DND-41 (cell line): ENCODE measurements at regions not wholly inside any gene's neighbourhood (a gene's known extent, or its start where the extent isn't known, plus 50 kb on each side); places are given as distances from the start of the nearest gene placed in this dataset.

Source experiments
- ATAC-seq: fragments of 200-7000 bp; cut with Tn5 transposase; 3 replicates; pipeline ENCODE4 v1.9.1; 2021; ENCODE audit warnings: low read depth; ENCODE audit not compliant: insufficient read depth
- DNase-seq: peaks from one replicate; pipeline ENCODE4 v3.0.0-alpha.2; 2020
- H2AFZ ChIP-seq: 2 replicates; pipeline ENCODE4 v1.6.0; 2012; ENCODE audit warnings: low read depth, low read length
- H3K27ac ChIP-seq: 2 replicates; pipeline ENCODE4 v1.5.1; 2012; ENCODE audit warnings: low read length, inconsistent platforms
- H3K27me3 ChIP-seq: fragments of 200-600 bp; sonication (generic); 2 replicates; pipeline ENCODE4 v1.6.0; 2012; ENCODE audit warnings: low read length, mild to moderate bottlenecking, inconsistent platforms; ENCODE audit not compliant: insufficient read depth, poor library complexity
- H3K36me3 ChIP-seq: 2 replicates; pipeline ENCODE4 v1.5.1; 2012; ENCODE audit warnings: low read length, inconsistent platforms; ENCODE audit not compliant: insufficient read depth
- H3K4me1 ChIP-seq: 2 replicates; pipeline ENCODE4 v1.5.1; 2012; ENCODE audit warnings: mild to moderate bottlenecking, low read length; ENCODE audit not compliant: insufficient read depth
- H3K4me2 ChIP-seq: 2 replicates; pipeline ENCODE4 v1.6.0; 2012; ENCODE audit warnings: mild to moderate bottlenecking, moderate library complexity, low read length, inconsistent platforms; ENCODE audit not compliant: insufficient read depth
- H3K4me3 ChIP-seq, 2 experiments: fragments of 200-600 bp in 1 of 2; shearing (Covaris generic) in 1 of 2; 2 replicates each; pipeline ENCODE4 v1.5.1; 2012 to 2016; ENCODE audit warnings: inconsistent platforms in 2 of 2, low read length in 2 of 2, mild to moderate bottlenecking in 2 of 2, low read depth in 1 of 2, moderate library complexity in 1 of 2
- H3K79me2 ChIP-seq: 2 replicates; pipeline ENCODE4 v1.6.0; 2012; ENCODE audit warnings: low read length, inconsistent platforms; ENCODE audit not compliant: insufficient read depth
- H3K9ac ChIP-seq: 2 replicates; pipeline ENCODE4 v1.6.0; 2012; ENCODE audit warnings: low read depth, mild to moderate bottlenecking, inconsistent platforms, low read length, moderate library complexity
- H3K9me3 ChIP-seq: 2 replicates; pipeline ENCODE4 v1.5.1; 2012; ENCODE audit warnings: low read length, moderate library complexity, mild to moderate bottlenecking, inconsistent platforms; ENCODE audit not compliant: insufficient read depth, severe bottlenecking
- H4K20me1 ChIP-seq: 2 replicates; pipeline ENCODE4 v1.6.0; 2012; ENCODE audit warnings: low read length; ENCODE audit not compliant: insufficient read depth
- EZH2 ChIP-seq: IDR thresholded peaks from 3 replicates; pipeline ENCODE4 v1.6.1; 2012; ENCODE audit warnings: borderline replicate concordance, low read depth, mild to moderate bottlenecking, moderate library complexity, low read length, inconsistent platforms; ENCODE audit not compliant: severe bottlenecking
- TF ChIP-seq, protein P1 (sequence below): IDR thresholded peaks from 2 replicates; pipeline ENCODE4 v1.5.1; 2012; ENCODE audit warnings: borderline replicate concordance, low read length, moderate library complexity, mild to moderate bottlenecking; ENCODE audit not compliant: poor library complexity, severe bottlenecking; ENCODE audit errors: extremely low read depth

DNA sequence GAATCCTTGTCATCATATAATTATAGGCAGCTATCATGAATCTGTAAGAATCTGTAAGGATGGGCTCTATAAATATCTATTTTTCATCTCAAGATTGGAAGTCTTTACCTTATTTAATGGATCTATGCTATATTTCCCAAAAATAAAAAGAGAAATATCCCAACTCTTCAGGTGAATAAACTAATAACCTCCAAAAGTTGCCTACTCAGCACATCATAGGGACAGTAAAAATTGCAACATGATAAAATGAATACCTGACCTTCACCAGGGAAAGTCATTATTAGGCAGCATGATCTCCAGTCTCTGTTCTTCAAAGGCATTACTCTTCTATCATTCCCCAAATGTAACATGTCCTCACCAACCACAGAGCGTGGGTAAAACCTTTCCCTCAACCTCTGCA is 277.3 kb downstream of the RAB38 start:
- ATAC-seq, result no peak
- Histone ChIP-seq H2AFZ (no peak overlapping the region), H3K27ac (no peak overlapping the region), H3K4me1 (no peaks in the 10 kb centered on the region), H3K4me3 (no peak overlapping the region), H3K4me2 (no peak overlapping the region), H4K20me1 (no peaks in the 10 kb centered on the region), H3K36me3 (no peaks in the 10 kb centered on the region), H3K9me3 (no peaks in the 10 kb centered on the region), H3K27me3 (peaks cover 17% of the 10 kb centered on the region), H3K9ac (no peak overlapping the region), H3K79me2 (no peaks in the 10 kb centered on the region)
- TF ChIP-seq, protein P1, sequence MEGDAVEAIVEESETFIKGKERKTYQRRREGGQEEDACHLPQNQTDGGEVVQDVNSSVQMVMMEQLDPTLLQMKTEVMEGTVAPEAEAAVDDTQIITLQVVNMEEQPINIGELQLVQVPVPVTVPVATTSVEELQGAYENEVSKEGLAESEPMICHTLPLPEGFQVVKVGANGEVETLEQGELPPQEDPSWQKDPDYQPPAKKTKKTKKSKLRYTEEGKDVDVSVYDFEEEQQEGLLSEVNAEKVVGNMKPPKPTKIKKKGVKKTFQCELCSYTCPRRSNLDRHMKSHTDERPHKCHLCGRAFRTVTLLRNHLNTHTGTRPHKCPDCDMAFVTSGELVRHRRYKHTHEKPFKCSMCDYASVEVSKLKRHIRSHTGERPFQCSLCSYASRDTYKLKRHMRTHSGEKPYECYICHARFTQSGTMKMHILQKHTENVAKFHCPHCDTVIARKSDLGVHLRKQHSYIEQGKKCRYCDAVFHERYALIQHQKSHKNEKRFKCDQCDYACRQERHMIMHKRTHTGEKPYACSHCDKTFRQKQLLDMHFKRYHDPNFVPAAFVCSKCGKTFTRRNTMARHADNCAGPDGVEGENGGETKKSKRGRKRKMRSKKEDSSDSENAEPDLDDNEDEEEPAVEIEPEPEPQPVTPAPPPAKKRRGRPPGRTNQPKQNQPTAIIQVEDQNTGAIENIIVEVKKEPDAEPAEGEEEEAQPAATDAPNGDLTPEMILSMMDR, result no peak
- TF ChIP-seq EZH2, result no peak
- no peak for DNase-seq

GRCh38 chr11:87897071-87897470 is 278.2 kb downstream of the RAB38 start:
- ATAC-seq, result no peak
- Histone ChIP-seq H3K4me3 (no peak overlapping the region), H3K9me3 (no peaks in the 10 kb centered on the region), H3K36me3 (no peaks in the 10 kb centered on the region), H3K4me1 (no peaks in the 10 kb centered on the region), H3K79me2 (no peaks in the 10 kb centered on the region), H2AFZ (no peak overlapping the region), H3K27me3 (peaks cover 18% of the 10 kb centered on the region), H3K9ac (no peak overlapping the region), H3K4me2 (no peak overlapping the region), H3K27ac (no peak overlapping the region), H4K20me1 (no peaks in the 10 kb centered on the region)
- DNase-seq, result no peak
- no peak for TF ChIP-seq EZH2
- TF ChIP-seq, protein P1, result no peak

- H3K4me2 ChIP-seq, result no peak overlapping the region
- no peak for DNase-seq
Measured at GRCh38 chr11:87894961-87895360, 280.3 kb downstream of the RAB38 start.

More at GRCh38 chr11:87894961-87895360, 280.3 kb downstream of the RAB38 start:
- no peak overlapping the region for H3K4me3 ChIP-seq
- no peaks in the 10 kb centered on the region for H3K4me1 ChIP-seq
- no peaks in the 10 kb centered on the region for H4K20me1 ChIP-seq
- peaks cover 15% of the 10 kb centered on the region for H3K27me3 ChIP-seq
- no peak overlapping the region for H3K9ac ChIP-seq
- TF ChIP-seq, protein P1, result no peak
- no peak for TF ChIP-seq EZH2
- no peaks in the 10 kb centered on the region for H3K79me2 ChIP-seq
- no peaks in the 10 kb centered on the region for H3K9me3 ChIP-seq
- no peak overlapping the region for H3K27ac ChIP-seq
- no peaks in the 10 kb centered on the region for H3K36me3 ChIP-seq
- H2AFZ ChIP-seq, result no peak overlapping the region
- ATAC-seq, result no peak
